ENCODE measurements at regions not wholly inside any gene's neighbourhood (a gene's known extent, or its start where the extent isn't known, plus 50 kb on each side); places are given as distances from the start of the nearest gene placed in this dataset.

- Histone ChIP-seq H3K4me1 (ENCODE audit: control insufficient read depth in 2 of 2, insufficient read depth in 2 of 2, low read length in 2 of 2) (no peaks in the 10 kb centered on the region), H3K27me3 (ENCODE audit: control insufficient read depth in 2 of 2, insufficient read depth in 2 of 2, low read length in 2 of 2) (no peaks in the 10 kb centered on the region), H3K9me3 (ENCODE audit: control insufficient read depth in 2 of 3, low read length in 3 of 3) (no peaks in the 10 kb centered on the region), H3K4me3 (ENCODE audit: low read length) (no peak overlapping the region), H3K36me3 (ENCODE audit: control insufficient read depth in 2 of 3, insufficient read depth in 3 of 3, low read length in 3 of 3) (no peaks in the 10 kb centered on the region), H3K27ac (ENCODE audit: low read depth, low read length) (no peak overlapping the region)
- ChIA-PET POLR2A (no interaction called here), CTCF (no interaction called here)
- intact Hi-C loops (cut with micrococcal nuclease), result no loop called here
- no peak overlapping the region for H3K27ac Mint-ChIP-seq
- DNase-seq (no peak), ATAC-seq (no peak)
- H3K4me3 Mint-ChIP-seq, result no peak overlapping the region
- peaks cover 0 to 4% (median 0%) of the 10 kb centered on the region in 11 donors for H3K9me3 Mint-ChIP-seq
- H3K4me1 Mint-ChIP-seq, result no peaks in the 10 kb centered on the region
- H3K36me3 Mint-ChIP-seq, result no peaks in the 10 kb centered on the region
- peaks cover 6 to 10% (median 7%) of the 10 kb centered on the region in 5 donors for H3K27me3 Mint-ChIP-seq
Observed at GRCh38 chr2:221345516-221345915, 226.6 kb downstream of the EPHA4 start.

GRCh38 chr2:221346411-221346810 is 225.7 kb downstream of the EPHA4 start:
- no peaks in the 10 kb centered on the region for H3K27me3 ChIP-seq (ENCODE audit: control insufficient read depth in 2 of 2, insufficient read depth in 2 of 2, low read length in 2 of 2)
- Mint-ChIP-seq H3K36me3 (no peaks in the 10 kb centered on the region), H3K27ac (no peak overlapping the region), H3K4me1 (no peaks in the 10 kb centered on the region), H3K27me3 (peaks cover 6 to 18% (median 7%) of the 10 kb centered on the region in 5 donors), H3K4me3 (no peak overlapping the region), H3K9me3 (peaks cover 0 to 4% (median 0%) of the 10 kb centered on the region in 11 donors)
- no peaks in the 10 kb centered on the region for H3K36me3 ChIP-seq (ENCODE audit: control insufficient read depth in 2 of 3, insufficient read depth in 3 of 3, low read length in 3 of 3)
- ATAC-seq (no peak), DNase-seq (no peak)
- ChIA-PET CTCF (no interaction called here), POLR2A (no interaction called here)
- no peak overlapping the region for H3K27ac ChIP-seq (ENCODE audit: low read depth, low read length)
- no peaks in the 10 kb centered on the region for H3K9me3 ChIP-seq (ENCODE audit: control insufficient read depth in 2 of 3, low read length in 3 of 3)
- no peak overlapping the region for H3K4me3 ChIP-seq (ENCODE audit: low read length)
- no peaks in the 10 kb centered on the region for H3K4me1 ChIP-seq (ENCODE audit: control insufficient read depth in 2 of 2, insufficient read depth in 2 of 2, low read length in 2 of 2)
- intact Hi-C loops (cut with micrococcal nuclease), result no loop called here

GRCh38 chr2:221347471-221347870 is 224.6 kb downstream of the EPHA4 start:
- no peaks in the 10 kb centered on the region for H3K4me1 Mint-ChIP-seq
- CTCF ChIA-PET, result no interaction called here

GRCh38 chr2:221350616-221351015 is 221.5 kb downstream of the EPHA4 start:
- Mint-ChIP-seq H3K4me3 (no peak overlapping the region), H3K4me1 (no peaks in the 10 kb centered on the region), H3K36me3 (no peaks in the 10 kb centered on the region), H3K27ac (no peak overlapping the region), H3K9me3 (peaks cover 0 to 4% (median 0%) of the 10 kb centered on the region in 11 donors), H3K27me3 (peaks cover 6 to 21% (median 8%) of the 10 kb centered on the region in 5 donors)
- Histone ChIP-seq H3K27me3 (ENCODE audit: control insufficient read depth in 2 of 2, insufficient read depth in 2 of 2, low read length in 2 of 2) (no peaks in the 10 kb centered on the region), H3K27ac (ENCODE audit: low read depth, low read length) (no peak overlapping the region), H3K36me3 (ENCODE audit: control insufficient read depth in 2 of 3, insufficient read depth in 3 of 3, low read length in 3 of 3) (no peaks in the 10 kb centered on the region), H3K4me3 (ENCODE audit: low read length) (no peak overlapping the region), H3K4me1 (ENCODE audit: control insufficient read depth in 2 of 2, insufficient read depth in 2 of 2, low read length in 2 of 2) (no peaks in the 10 kb centered on the region), H3K9me3 (ENCODE audit: control insufficient read depth in 2 of 3, low read length in 3 of 3) (no peaks in the 10 kb centered on the region)
- ATAC-seq (no peak), DNase-seq (no peak)
- CTCF ChIA-PET, result no interaction called here
- POLR2A ChIA-PET, result no interaction called here
- intact Hi-C loops (cut with micrococcal nuclease), result no loop called here

More at GRCh38 chr2:221347471-221347870, 224.6 kb downstream of the EPHA4 start:
- Histone ChIP-seq H3K36me3 (ENCODE audit: control insufficient read depth in 2 of 3, insufficient read depth in 3 of 3, low read length in 3 of 3) (no peaks in the 10 kb centered on the region), H3K4me3 (ENCODE audit: low read length) (no peak overlapping the region), H3K27ac (ENCODE audit: low read depth, low read length) (no peak overlapping the region), H3K27me3 (ENCODE audit: control insufficient read depth in 2 of 2, insufficient read depth in 2 of 2, low read length in 2 of 2) (no peaks in the 10 kb centered on the region), H3K4me1 (ENCODE audit: control insufficient read depth in 2 of 2, insufficient read depth in 2 of 2, low read length in 2 of 2) (no peaks in the 10 kb centered on the region), H3K9me3 (ENCODE audit: control insufficient read depth in 2 of 3, low read length in 3 of 3) (no peaks in the 10 kb centered on the region)
- H3K27me3 Mint-ChIP-seq, result peaks cover 6 to 23% (median 8%) of the 10 kb centered on the region in 5 donors
- H3K4me3 Mint-ChIP-seq, result no peak overlapping the region
- peaks cover 0 to 4% (median 0%) of the 10 kb centered on the region in 11 donors for H3K9me3 Mint-ChIP-seq
- intact Hi-C loops (cut with micrococcal nuclease), result no loop called here
- POLR2A ChIA-PET, result no interaction called here
- ATAC-seq (no peak), DNase-seq (no peak)
- H3K36me3 Mint-ChIP-seq, result no peaks in the 10 kb centered on the region
- no peak overlapping the region for H3K27ac Mint-ChIP-seq

- intact Hi-C loops (cut with micrococcal nuclease), result no loop called here
- no peaks in the 10 kb centered on the region for H3K36me3 ChIP-seq (ENCODE audit: control insufficient read depth in 2 of 3, insufficient read depth in 3 of 3, low read length in 3 of 3)
- H3K27me3 Mint-ChIP-seq, result peaks cover 2 to 17% (median 6%) of the 10 kb centered on the region in 5 donors
- POLR2A ChIA-PET, result no interaction called here
- H3K4me1 ChIP-seq (ENCODE audit: control insufficient read depth in 2 of 2, insufficient read depth in 2 of 2, low read length in 2 of 2), result no peaks in the 10 kb centered on the region
- H3K27ac Mint-ChIP-seq, result no peak overlapping the region
- peaks cover 0 to 4% (median 0%) of the 10 kb centered on the region in 11 donors for H3K9me3 Mint-ChIP-seq
- H3K9me3 ChIP-seq (ENCODE audit: control insufficient read depth in 2 of 3, low read length in 3 of 3), result no peaks in the 10 kb centered on the region
- no peaks in the 10 kb centered on the region for H3K27me3 ChIP-seq (ENCODE audit: control insufficient read depth in 2 of 2, insufficient read depth in 2 of 2, low read length in 2 of 2)
- no peak for DNase-seq
- no peak overlapping the region for H3K4me3 ChIP-seq (ENCODE audit: low read length)
- H3K36me3 Mint-ChIP-seq, result no peaks in the 10 kb centered on the region
- CTCF ChIA-PET, result no interaction called here
- H3K4me1 Mint-ChIP-seq, result no peaks in the 10 kb centered on the region
- no peak overlapping the region for H3K27ac ChIP-seq (ENCODE audit: low read depth, low read length)
- no peak for ATAC-seq
- H3K4me3 Mint-ChIP-seq, result no peak overlapping the region
Observed at GRCh38 chr2:221353201-221353600, 218.9 kb downstream of the EPHA4 start.

GRCh38 chr2:221360312-221360711 is 211.8 kb downstream of the EPHA4 start:
- Histone ChIP-seq H3K4me3 (ENCODE audit: low read length) (no peak overlapping the region), H3K27ac (ENCODE audit: low read depth, low read length) (no peak overlapping the region), H3K4me1 (ENCODE audit: control insufficient read depth in 2 of 2, insufficient read depth in 2 of 2, low read length in 2 of 2) (no peaks in the 10 kb centered on the region), H3K36me3 (ENCODE audit: control insufficient read depth in 2 of 3, insufficient read depth in 3 of 3, low read length in 3 of 3) (no peaks in the 10 kb centered on the region), H3K9me3 (ENCODE audit: control insufficient read depth in 2 of 3, low read length in 3 of 3) (no peaks in the 10 kb centered on the region), H3K27me3 (ENCODE audit: control insufficient read depth in 2 of 2, insufficient read depth in 2 of 2, low read length in 2 of 2) (no peaks in the 10 kb centered on the region)
- ATAC-seq (no peak), DNase-seq (no peak)
- CTCF ChIA-PET, result no interaction called here
- intact Hi-C loops (cut with micrococcal nuclease), result loop anchor here in 1 of 2 donors (5.0 kb wide), 1 partner anchor 212 kb away; the partner anchor contains the start of gene EPHA4
- Mint-ChIP-seq H3K27me3 (peaks cover 0 to 2% (median 0%) of the 10 kb centered on the region in 5 donors), H3K4me3 (no peak overlapping the region), H3K36me3 (no peaks in the 10 kb centered on the region), H3K4me1 (no peaks in the 10 kb centered on the region), H3K9me3 (peaks cover 0 to 3% (median 0%) of the 10 kb centered on the region in 11 donors), H3K27ac (no peak overlapping the region)
- POLR2A ChIA-PET, result no interaction called here

- Mint-ChIP-seq H3K4me1 (no peaks in the 10 kb centered on the region), H3K27ac (no peak overlapping the region), H3K27me3 (peaks cover 0 to under 1% (median 0%) of the 10 kb centered on the region in 5 donors), H3K36me3 (no peaks in the 10 kb centered on the region), H3K9me3 (peaks cover 0 to 3% (median 0%) of the 10 kb centered on the region in 11 donors), H3K4me3 (no peak overlapping the region)
- ATAC-seq, result no peak
- H3K27me3 ChIP-seq (ENCODE audit: control insufficient read depth in 2 of 2, insufficient read depth in 2 of 2, low read length in 2 of 2), result no peaks in the 10 kb centered on the region
- H3K9me3 ChIP-seq (ENCODE audit: control insufficient read depth in 2 of 3, low read length in 3 of 3), result no peaks in the 10 kb centered on the region
- CTCF ChIA-PET, result no interaction called here
- H3K27ac ChIP-seq (ENCODE audit: low read depth, low read length), result no peak overlapping the region
- DNase-seq, result no peak
- no peak overlapping the region for H3K4me3 ChIP-seq (ENCODE audit: low read length)
- no peaks in the 10 kb centered on the region for H3K36me3 ChIP-seq (ENCODE audit: control insufficient read depth in 2 of 3, insufficient read depth in 3 of 3, low read length in 3 of 3)
- POLR2A ChIA-PET, result no interaction called here
- no peaks in the 10 kb centered on the region for H3K4me1 ChIP-seq (ENCODE audit: control insufficient read depth in 2 of 2, insufficient read depth in 2 of 2, low read length in 2 of 2)
- intact Hi-C loops (cut with micrococcal nuclease), result loop anchor here in 1 of 2 donors (5.0 kb wide), 1 partner anchor 212 kb away; the partner anchor contains the start of gene EPHA4
Observed at GRCh38 chr2:221360742-221361141, 211.4 kb downstream of the EPHA4 start.
